ENCODE measurements at regions not wholly inside any gene's neighbourhood (a gene's known extent, or its start where the extent isn't known, plus 50 kb on each side); places are given as distances from the start of the nearest gene placed in this dataset.

DNA sequence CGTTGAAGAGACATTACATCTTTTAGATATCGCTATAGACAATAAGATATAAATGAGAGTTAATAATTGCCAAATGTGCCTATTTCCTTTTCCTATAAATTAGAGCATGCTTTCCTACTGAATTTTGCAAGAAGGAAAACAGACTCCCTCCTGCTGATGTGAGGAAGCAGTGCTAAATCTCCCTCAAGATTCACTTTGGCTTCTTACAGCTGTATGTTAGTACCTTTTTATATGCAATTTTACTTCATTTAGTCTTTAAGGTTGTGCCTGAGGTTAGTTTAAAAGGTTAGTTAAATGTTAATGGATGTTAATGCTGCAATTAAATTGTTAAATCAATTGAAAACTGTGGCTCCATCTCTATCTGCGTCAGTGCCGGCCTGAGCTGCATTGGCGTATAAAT, 728.8 kb downstream of the NR2F2 start:
- H3K4me1 Mint-ChIP-seq (ENCODE audit: low read depth), result no peaks in the 10 kb centered on the region
- no peak overlapping the region for H3K4me3 Mint-ChIP-seq
- H3K27me3 Mint-ChIP-seq (ENCODE audit: insufficient read depth), result no peaks in the 10 kb centered on the region
- no peak overlapping the region for H3K27ac Mint-ChIP-seq
- no peak for DNase-seq (ENCODE audit: low spot score)
- intact Hi-C loops (cut with micrococcal nuclease), result no loop called here
- no peaks in the 10 kb centered on the region for H3K36me3 Mint-ChIP-seq (ENCODE audit: low read depth)
- no peaks in the 10 kb centered on the region for H3K9me3 Mint-ChIP-seq

DNA sequence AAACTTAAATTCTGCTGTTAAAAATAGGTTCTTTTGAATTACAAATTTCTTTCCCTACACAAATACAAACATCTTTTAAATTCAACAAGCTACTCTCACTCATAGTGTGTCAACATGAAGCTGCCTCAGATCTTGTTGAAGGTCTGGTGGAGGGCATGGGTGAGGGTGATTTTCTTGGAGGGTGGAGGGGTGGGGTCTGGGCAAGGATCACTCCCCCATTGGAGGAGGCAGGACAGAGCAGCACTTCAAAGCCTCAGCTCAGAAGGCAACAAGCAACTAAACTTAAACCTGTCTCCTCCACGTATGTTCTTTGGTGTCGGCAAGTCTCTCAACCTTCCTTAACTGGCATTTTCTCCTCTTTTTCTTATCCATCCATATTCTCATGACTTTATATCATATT, 730.9 kb downstream of the NR2F2 start:
- no peaks in the 10 kb centered on the region for H3K4me1 Mint-ChIP-seq (ENCODE audit: low read depth)
- H3K9me3 Mint-ChIP-seq, result peaks cover 3% of the 10 kb centered on the region
- no peaks in the 10 kb centered on the region for H3K36me3 Mint-ChIP-seq (ENCODE audit: low read depth)
- no peak overlapping the region for H3K27ac Mint-ChIP-seq
- no peak for DNase-seq (ENCODE audit: low spot score)
- H3K4me3 Mint-ChIP-seq, result no peak overlapping the region
- intact Hi-C loops (cut with micrococcal nuclease), result no loop called here
- H3K27me3 Mint-ChIP-seq (ENCODE audit: insufficient read depth), result no peaks in the 10 kb centered on the region

DNA sequence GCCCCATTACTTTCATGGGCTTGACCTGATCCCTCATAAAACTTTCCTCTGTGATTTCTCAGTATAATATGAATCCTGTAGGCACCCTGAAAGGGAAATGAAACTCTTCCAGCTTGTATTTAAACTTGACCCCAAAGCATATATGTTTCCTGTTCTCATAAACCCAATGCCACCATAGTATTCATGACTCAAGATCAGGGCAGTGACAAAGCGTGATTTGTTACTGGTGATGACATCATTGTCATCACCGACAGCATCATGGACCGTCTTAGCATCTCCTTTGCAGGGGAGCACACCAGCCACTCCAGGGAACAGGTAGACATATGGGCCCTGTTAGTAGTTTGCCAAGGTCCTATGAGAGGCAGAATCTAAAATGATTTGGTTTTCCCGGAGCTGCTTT, 741.2 kb downstream of the NR2F2 start:
- DNase-seq (ENCODE audit: low spot score), result no peak
- H3K27ac Mint-ChIP-seq, result no peak overlapping the region
- no peak overlapping the region for H3K4me3 Mint-ChIP-seq
- no peaks in the 10 kb centered on the region for H3K4me1 Mint-ChIP-seq (ENCODE audit: low read depth)
- no peaks in the 10 kb centered on the region for H3K27me3 Mint-ChIP-seq (ENCODE audit: insufficient read depth)
- H3K9me3 Mint-ChIP-seq, result peaks cover 16% of the 10 kb centered on the region
- intact Hi-C loops (cut with micrococcal nuclease), result no loop called here
- no peaks in the 10 kb centered on the region for H3K36me3 Mint-ChIP-seq (ENCODE audit: low read depth)

DNA sequence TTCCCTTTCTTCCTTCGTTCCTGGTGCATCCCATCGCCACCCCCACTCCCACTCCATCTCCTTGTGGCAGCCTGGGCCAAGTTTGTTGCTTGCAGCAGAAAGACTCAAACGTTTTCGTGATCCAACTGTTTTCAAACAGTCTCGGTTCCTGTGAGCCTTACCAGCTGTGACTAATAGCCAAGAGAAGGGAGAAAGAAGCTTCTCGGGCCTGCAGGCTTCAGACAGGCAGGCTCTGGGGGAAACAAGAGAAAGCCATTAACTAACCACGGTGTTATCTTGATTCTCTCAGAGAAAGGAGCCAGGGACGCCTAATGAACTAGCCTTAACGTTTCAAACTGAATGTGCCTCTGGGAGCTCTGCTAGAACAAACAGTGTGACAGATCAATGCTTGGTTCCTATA, 742.0 kb downstream of the NR2F2 start:
- Mint-ChIP-seq H3K9me3 (peaks cover 16% of the 10 kb centered on the region), H3K27ac (no peak overlapping the region), H3K36me3 (ENCODE audit: low read depth) (no peaks in the 10 kb centered on the region), H3K4me3 (no peak overlapping the region), H3K27me3 (ENCODE audit: insufficient read depth) (no peaks in the 10 kb centered on the region), H3K4me1 (ENCODE audit: low read depth) (no peaks in the 10 kb centered on the region)
- DNase-seq (ENCODE audit: low spot score), result no peak
- intact Hi-C loops (cut with micrococcal nuclease), result no loop called here

DNA sequence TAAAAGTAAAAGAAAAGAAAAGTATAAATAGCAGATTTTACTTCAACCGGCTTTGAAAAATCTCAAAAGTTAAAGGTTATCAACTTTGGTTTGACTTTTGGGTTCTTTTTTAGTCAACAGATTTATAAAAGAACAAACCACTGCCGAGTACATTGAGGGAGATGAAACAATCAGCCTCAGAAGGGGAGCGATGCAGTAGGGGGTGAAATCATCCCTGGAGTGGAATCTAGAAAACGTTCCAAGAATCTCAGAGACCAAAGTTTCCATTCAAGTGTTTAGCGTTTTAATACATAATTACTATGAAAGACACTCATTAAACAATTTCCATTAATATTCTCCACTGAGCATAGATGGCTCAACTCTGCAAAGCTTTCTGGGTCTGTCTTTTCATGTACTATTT, 745.5 kb downstream of the NR2F2 start:
- no peak for DNase-seq (ENCODE audit: low spot score)
- H3K4me3 Mint-ChIP-seq, result no peak overlapping the region
- intact Hi-C loops (cut with micrococcal nuclease), result no loop called here
- H3K9me3 Mint-ChIP-seq, result peaks cover 12% of the 10 kb centered on the region
- no peak overlapping the region for H3K27ac Mint-ChIP-seq
- H3K36me3 Mint-ChIP-seq (ENCODE audit: low read depth), result no peaks in the 10 kb centered on the region
- no peaks in the 10 kb centered on the region for H3K4me1 Mint-ChIP-seq (ENCODE audit: low read depth)
- no peaks in the 10 kb centered on the region for H3K27me3 Mint-ChIP-seq (ENCODE audit: insufficient read depth)

- H3K4me1 Mint-ChIP-seq (ENCODE audit: low read depth), result no peaks in the 10 kb centered on the region
- H3K27ac Mint-ChIP-seq, result no peak overlapping the region
- peaks cover 4% of the 10 kb centered on the region for H3K9me3 Mint-ChIP-seq
- intact Hi-C loops (cut with micrococcal nuclease), result no loop called here
- H3K4me3 Mint-ChIP-seq, result no peak overlapping the region
- no peaks in the 10 kb centered on the region for H3K36me3 Mint-ChIP-seq (ENCODE audit: low read depth)
- no peaks in the 10 kb centered on the region for H3K27me3 Mint-ChIP-seq (ENCODE audit: insufficient read depth)
- DNase-seq (ENCODE audit: low spot score), result no peak
Measured at GRCh38 chr15:97077975-97078374, 747.5 kb downstream of the NR2F2 start.

GRCh38 chr15:97078591-97078990, 748.1 kb downstream of the NR2F2 start:
- peaks cover 3% of the 10 kb centered on the region for H3K9me3 Mint-ChIP-seq
- H3K4me3 Mint-ChIP-seq, result no peak overlapping the region
- H3K36me3 Mint-ChIP-seq (ENCODE audit: low read depth), result no peaks in the 10 kb centered on the region
- intact Hi-C loops (cut with micrococcal nuclease), result no loop called here
- H3K4me1 Mint-ChIP-seq (ENCODE audit: low read depth), result no peaks in the 10 kb centered on the region
- H3K27ac Mint-ChIP-seq, result no peak overlapping the region
- DNase-seq (ENCODE audit: low spot score), result no peak
- H3K27me3 Mint-ChIP-seq (ENCODE audit: insufficient read depth), result no peaks in the 10 kb centered on the region

DNA sequence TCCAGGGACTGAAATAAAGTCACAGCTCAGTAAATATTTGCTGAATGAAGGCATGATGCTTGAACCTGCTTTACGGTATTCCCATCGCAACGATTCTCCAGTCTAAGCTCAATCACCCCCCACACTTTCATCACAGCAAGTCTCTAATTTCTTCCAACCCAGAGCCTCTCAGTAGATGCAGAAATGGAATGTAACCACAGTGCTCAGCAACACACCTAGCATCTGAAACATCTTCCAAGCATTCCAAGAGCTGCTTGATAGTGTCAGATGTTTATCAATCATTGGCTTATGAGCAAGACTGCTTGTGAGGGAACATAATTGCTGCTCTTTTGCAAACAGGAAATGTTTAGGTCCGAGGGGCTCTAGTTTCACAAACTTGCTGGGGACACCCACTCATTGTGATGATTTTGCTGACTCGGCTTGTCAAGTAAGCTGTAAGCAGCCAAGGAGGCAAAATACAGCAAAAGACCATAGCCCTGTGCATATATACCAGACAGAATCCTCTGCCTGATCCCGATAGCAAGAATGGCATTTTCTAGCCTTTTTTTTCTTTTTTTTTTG, 751.2 kb downstream of the NR2F2 start:
- no peak for DNase-seq (ENCODE audit: low spot score)
- Mint-ChIP-seq H3K27ac (no peak overlapping the region), H3K9me3 (peaks cover 3% of the 10 kb centered on the region), H3K4me1 (ENCODE audit: low read depth) (no peaks in the 10 kb centered on the region), H3K4me3 (no peak overlapping the region), H3K36me3 (ENCODE audit: low read depth) (no peaks in the 10 kb centered on the region), H3K27me3 (ENCODE audit: insufficient read depth) (no peaks in the 10 kb centered on the region)
- intact Hi-C loops (cut with micrococcal nuclease), result no loop called here

GRCh38 chr15:97082830-97083229, 752.3 kb downstream of the NR2F2 start:
- Mint-ChIP-seq H3K27ac (no peak overlapping the region), H3K27me3 (ENCODE audit: insufficient read depth) (no peaks in the 10 kb centered on the region), H3K36me3 (ENCODE audit: low read depth) (no peaks in the 10 kb centered on the region), H3K9me3 (peaks cover 2% of the 10 kb centered on the region), H3K4me3 (no peak overlapping the region), H3K4me1 (ENCODE audit: low read depth) (no peaks in the 10 kb centered on the region)
- intact Hi-C loops (cut with micrococcal nuclease), result no loop called here
- no peak for DNase-seq (ENCODE audit: low spot score)

DNA sequence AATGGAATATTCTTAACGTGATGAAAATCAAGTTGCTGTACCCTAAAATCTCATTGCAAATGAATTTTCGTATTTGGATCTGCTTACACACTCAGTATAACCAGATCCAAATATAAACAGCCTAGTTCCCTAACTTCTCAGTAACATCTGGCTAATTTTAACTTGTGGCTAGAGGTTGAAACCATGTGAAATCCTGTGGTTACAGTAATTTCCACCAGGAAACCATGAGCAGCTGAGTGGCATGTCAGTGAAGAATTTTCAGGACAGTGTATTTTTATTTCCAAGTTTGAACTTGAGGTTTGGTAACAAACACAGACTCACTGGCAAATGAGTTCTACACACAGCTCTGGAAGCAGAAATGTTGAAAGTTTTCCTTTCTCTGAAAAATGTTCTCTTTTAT, 754.1 kb downstream of the NR2F2 start:
- intact Hi-C loops (cut with micrococcal nuclease), result no loop called here
- no peak for DNase-seq (ENCODE audit: low spot score)
- H3K4me1 Mint-ChIP-seq (ENCODE audit: low read depth), result no peaks in the 10 kb centered on the region
- no peaks in the 10 kb centered on the region for H3K36me3 Mint-ChIP-seq (ENCODE audit: low read depth)
- H3K9me3 Mint-ChIP-seq, result no peaks in the 10 kb centered on the region
- H3K4me3 Mint-ChIP-seq, result no peak overlapping the region
- H3K27ac Mint-ChIP-seq, result no peak overlapping the region
- no peaks in the 10 kb centered on the region for H3K27me3 Mint-ChIP-seq (ENCODE audit: insufficient read depth)

- Mint-ChIP-seq H3K4me3 (no peak overlapping the region), H3K9me3 (no peaks in the 10 kb centered on the region), H3K36me3 (ENCODE audit: low read depth) (no peaks in the 10 kb centered on the region), H3K27me3 (ENCODE audit: insufficient read depth) (no peaks in the 10 kb centered on the region), H3K4me1 (ENCODE audit: low read depth) (no peaks in the 10 kb centered on the region), H3K27ac (no peak overlapping the region)
- no peak for DNase-seq (ENCODE audit: low spot score)
- intact Hi-C loops (cut with micrococcal nuclease), result no loop called here
Measured at GRCh38 chr15:97085731-97086130, 755.2 kb downstream of the NR2F2 start.

GRCh38 chr15:97087006-97087741, 756.7 kb downstream of the NR2F2 start:
- Mint-ChIP-seq H3K27ac (no peak overlapping the region), H3K4me1 (ENCODE audit: low read depth) (no peaks in the 10 kb centered on the region), H3K36me3 (ENCODE audit: low read depth) (no peaks in the 10 kb centered on the region), H3K9me3 (no peaks in the 10 kb centered on the region), H3K4me3 (no peak overlapping the region), H3K27me3 (ENCODE audit: insufficient read depth) (no peaks in the 10 kb centered on the region)
- intact Hi-C loops (cut with micrococcal nuclease), result no loop called here
- no peak for DNase-seq (ENCODE audit: low spot score)

DNA sequence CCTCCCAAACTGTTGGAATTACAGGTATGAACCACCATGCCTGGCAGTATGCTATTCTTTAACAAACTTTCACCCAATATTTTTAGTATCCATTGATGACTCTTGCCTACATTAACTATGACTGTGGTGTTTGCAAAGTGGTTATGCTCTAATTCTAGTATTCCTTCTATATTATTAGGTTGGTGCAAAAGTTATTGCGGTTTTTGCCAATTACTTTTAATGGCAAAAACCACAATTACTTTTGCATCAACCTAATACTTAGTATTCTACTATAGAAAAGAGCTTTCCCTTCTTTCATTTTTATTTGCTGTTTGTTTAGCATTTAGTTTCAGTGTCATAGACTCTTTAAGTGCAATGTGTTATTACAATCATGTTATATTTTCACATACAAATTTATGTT, 760.6 kb downstream of the NR2F2 start:
- intact Hi-C loops (cut with micrococcal nuclease), result no loop called here
- Mint-ChIP-seq H3K4me3 (no peak overlapping the region), H3K9me3 (no peaks in the 10 kb centered on the region), H3K27me3 (ENCODE audit: insufficient read depth) (no peaks in the 10 kb centered on the region), H3K36me3 (ENCODE audit: low read depth) (no peaks in the 10 kb centered on the region), H3K27ac (no peak overlapping the region), H3K4me1 (ENCODE audit: low read depth) (no peaks in the 10 kb centered on the region)
- no peak for DNase-seq (ENCODE audit: low spot score)

- no peaks in the 10 kb centered on the region for H3K27me3 Mint-ChIP-seq (ENCODE audit: insufficient read depth)
- H3K9me3 Mint-ChIP-seq, result no peaks in the 10 kb centered on the region
- no peak overlapping the region for H3K27ac Mint-ChIP-seq
- H3K4me1 Mint-ChIP-seq (ENCODE audit: low read depth), result no peaks in the 10 kb centered on the region
- intact Hi-C loops (cut with micrococcal nuclease), result no loop called here
- no peaks in the 10 kb centered on the region for H3K36me3 Mint-ChIP-seq (ENCODE audit: low read depth)
- H3K4me3 Mint-ChIP-seq, result no peak overlapping the region
- no peak for DNase-seq (ENCODE audit: low spot score)
Measured at GRCh38 chr15:97092656-97093055, 762.2 kb downstream of the NR2F2 start.
